H9 (cell line): ENCODE measurements at regions not wholly inside any gene's neighbourhood (a gene's known extent, or its start where the extent isn't known, plus 50 kb on each side); places are given as distances from the start of the nearest gene placed in this dataset.
"Not testable (repeated sequence)": the region's sequence is repeated elsewhere in the genome, so short reads cannot be mapped to it uniquely, and the experiment has no call there.

Source experiments
- DNase-seq: peaks from one replicate; pipeline ENCODE4 v3.0.0-alpha.2; 2017
- H2AFZ ChIP-seq: one replicate; pipeline ENCODE4 v1.6.1; 2013; ENCODE audit warnings: mild to moderate bottlenecking, low read length, control low read depth, moderate library complexity
- H2AK5ac ChIP-seq: 2 replicates; pipeline ENCODE4 v1.6.1; 2013; ENCODE audit warnings: low read length, control low read depth, mixed read lengths; ENCODE audit not compliant: insufficient read length
- H2BK120ac ChIP-seq: one replicate; pipeline ENCODE4 v1.6.1; 2013; ENCODE audit warnings: low read depth, mild to moderate bottlenecking, low read length, control low read depth, inconsistent platforms; ENCODE audit not compliant: poor library complexity, severe bottlenecking
- H2BK12ac ChIP-seq: 2 replicates; pipeline ENCODE4 v1.6.1; 2013; ENCODE audit warnings: low read length, control low read depth, mixed read lengths, low read depth; ENCODE audit not compliant: insufficient read length
- H2BK15ac ChIP-seq: 2 replicates; pipeline ENCODE4 v1.6.1; 2013; ENCODE audit warnings: low read depth, low read length, control low read depth
- H2BK20ac ChIP-seq: one replicate; pipeline ENCODE4 v1.6.1; 2013; ENCODE audit warnings: low read depth, mild to moderate bottlenecking, low read length, control low read depth, inconsistent platforms; ENCODE audit not compliant: poor library complexity, severe bottlenecking
- H2BK5ac ChIP-seq: 2 replicates; pipeline ENCODE4 v1.6.1; 2013; ENCODE audit warnings: low read length, control low read depth, mixed read lengths; ENCODE audit not compliant: insufficient read length
- H3K14ac ChIP-seq: 2 replicates; pipeline ENCODE4 v1.6.1; 2013; ENCODE audit warnings: low read length, control low read depth; ENCODE audit not compliant: insufficient read depth
- H3K18ac ChIP-seq: 2 replicates; pipeline ENCODE4 v1.6.1; 2013; ENCODE audit warnings: low read depth, mild to moderate bottlenecking, mixed read lengths, low read length, control low read depth; ENCODE audit not compliant: insufficient read length
- H3K23ac ChIP-seq: 2 replicates; pipeline ENCODE4 v1.6.1; 2013; ENCODE audit warnings: low read length, control low read depth, mixed read lengths, low read depth; ENCODE audit not compliant: insufficient read length
- H3K23me2 ChIP-seq: 2 replicates; pipeline ENCODE4 v1.6.1; 2013; ENCODE audit warnings: low read depth, mild to moderate bottlenecking, mixed read lengths, low read length, control low read depth; ENCODE audit not compliant: insufficient read length, poor library complexity, severe bottlenecking
- H3K27ac ChIP-seq: 2 replicates; pipeline ENCODE4 v1.5.1; 2013; ENCODE audit warnings: low read length, control low read depth, mixed read lengths, low read depth; ENCODE audit not compliant: insufficient read length
- H3K27me3 ChIP-seq: 2 replicates; pipeline ENCODE4 v1.6.1; 2013; ENCODE audit warnings: low read length, control low read depth, inconsistent platforms; ENCODE audit not compliant: insufficient read depth
- H3K4ac ChIP-seq: 2 replicates; pipeline ENCODE4 v1.6.1; 2013; ENCODE audit warnings: low read depth, mild to moderate bottlenecking, control low read depth, inconsistent platforms, low read length, moderate library complexity
- H3K4me1 ChIP-seq: 2 replicates; pipeline ENCODE4 v1.6.1; 2013; ENCODE audit warnings: low read length, control low read depth, inconsistent platforms; ENCODE audit not compliant: insufficient read depth
- H3K4me2 ChIP-seq: 2 replicates; pipeline ENCODE4 v1.6.1; 2013; ENCODE audit warnings: low read length, control low read depth, mixed read lengths; ENCODE audit not compliant: insufficient read length, insufficient read depth
- H3K56ac ChIP-seq: 2 replicates; pipeline ENCODE4 v1.6.1; 2013; ENCODE audit warnings: low read depth, mild to moderate bottlenecking, mixed read lengths, low read length, control low read depth; ENCODE audit not compliant: insufficient read length
- H3K79me1 ChIP-seq: 2 replicates; pipeline ENCODE4 v1.6.1; 2013; ENCODE audit warnings: low read depth, mild to moderate bottlenecking, moderate library complexity, low read length, control low read depth, inconsistent platforms; ENCODE audit not compliant: insufficient read depth, poor library complexity, severe bottlenecking
- H3K79me2 ChIP-seq: 2 replicates; pipeline ENCODE4 v1.6.1; 2013; ENCODE audit warnings: low read length, control low read depth, inconsistent platforms; ENCODE audit not compliant: insufficient read depth
- H3K9ac ChIP-seq: 2 replicates; pipeline ENCODE4 v1.6.1; 2013; ENCODE audit warnings: low read length, control low read depth, mixed read lengths; ENCODE audit not compliant: insufficient read length; ENCODE audit errors: extremely low read depth
- H3K9me3 ChIP-seq: one replicate; pipeline ENCODE4 v1.6.1; 2013; ENCODE audit warnings: low read depth, low read length, inconsistent platforms; ENCODE audit not compliant: control insufficient read depth
- H3T11ph ChIP-seq: one replicate; pipeline ENCODE4 v1.6.1; 2013; ENCODE audit warnings: mild to moderate bottlenecking, low read length, control low read depth, inconsistent platforms
- H4K20me1 ChIP-seq: one replicate; pipeline ENCODE4 v1.6.1; 2013; ENCODE audit not compliant: control insufficient read depth, insufficient read length, insufficient read depth
- H4K5ac ChIP-seq: 2 replicates; pipeline ENCODE4 v1.6.1; 2013; ENCODE audit warnings: low read depth, mild to moderate bottlenecking, mixed read lengths, low read length, control low read depth; ENCODE audit not compliant: insufficient read length
- H4K8ac ChIP-seq: replicated peaks from 2 replicates; pipeline ENCODE4 v1.6.1; 2013; ENCODE audit warnings: low read length, control low read depth, mixed read lengths, low read depth; ENCODE audit not compliant: insufficient read length
- H4K91ac ChIP-seq: 2 replicates; pipeline ENCODE4 v1.6.1; 2013; ENCODE audit warnings: low read depth, mild to moderate bottlenecking, moderate library complexity, mixed read lengths, low read length, control low read depth; ENCODE audit not compliant: insufficient read length
- H3K27ac Mint-ChIP-seq, 3 experiments: 2 replicates in 2 of 3; 3 replicates in 1 of 3; pipeline ENCODE4 v1.8.0; 2020 to 2021; ENCODE audit warnings: mixed read lengths in 3 of 3, mild to moderate bottlenecking in 1 of 3, moderate library complexity in 1 of 3
- H3K27me3 Mint-ChIP-seq: 2 replicates; pipeline ENCODE4 v1.8.0; 2021; ENCODE audit warnings: low read depth, mild to moderate bottlenecking, moderate library complexity, mixed read lengths
- H3K36me3 Mint-ChIP-seq, 3 experiments: 2 replicates in 2 of 3; 3 replicates in 1 of 3; pipeline ENCODE4 v1.8.0; 2020 to 2021; ENCODE audit warnings: low read depth in 3 of 3, mixed read lengths in 3 of 3; ENCODE audit not compliant: insufficient read depth in 1 of 3
- H3K4me1 Mint-ChIP-seq, 2 experiments: 2 replicates each; pipeline ENCODE4 v1.8.0; 2020; ENCODE audit warnings: mixed read lengths in 2 of 2
- H3K4me3 Mint-ChIP-seq, 2 experiments: 2 replicates in 1 of 2; 3 replicates in 1 of 2; pipeline ENCODE4 v1.8.0; 2020 to 2021; ENCODE audit warnings: mild to moderate bottlenecking in 2 of 2, mixed read lengths in 2 of 2, moderate library complexity in 1 of 2
- H3K9me3 Mint-ChIP-seq, 2 experiments: 2 replicates in 1 of 2; 3 replicates in 1 of 2; pipeline ENCODE4 v1.8.0; 2020; ENCODE audit warnings: mild to moderate bottlenecking in 2 of 2, mixed read lengths in 2 of 2, moderate library complexity in 1 of 2
- WGBS: extraction: QIAGEN DNeasy Blood & Tissue Kit; methylation state at CpG from one replicate; pipeline ENCODE4 v1.1.7; 2013; ENCODE audit warnings: missing lambda C conversion rate, low lambda C conversion rate, mixed read lengths; ENCODE audit not compliant: insufficient read length; ENCODE audit errors: extremely low coverage; 5-methylcytosine and 5-hydroxymethylcytosine counted together

DNA sequence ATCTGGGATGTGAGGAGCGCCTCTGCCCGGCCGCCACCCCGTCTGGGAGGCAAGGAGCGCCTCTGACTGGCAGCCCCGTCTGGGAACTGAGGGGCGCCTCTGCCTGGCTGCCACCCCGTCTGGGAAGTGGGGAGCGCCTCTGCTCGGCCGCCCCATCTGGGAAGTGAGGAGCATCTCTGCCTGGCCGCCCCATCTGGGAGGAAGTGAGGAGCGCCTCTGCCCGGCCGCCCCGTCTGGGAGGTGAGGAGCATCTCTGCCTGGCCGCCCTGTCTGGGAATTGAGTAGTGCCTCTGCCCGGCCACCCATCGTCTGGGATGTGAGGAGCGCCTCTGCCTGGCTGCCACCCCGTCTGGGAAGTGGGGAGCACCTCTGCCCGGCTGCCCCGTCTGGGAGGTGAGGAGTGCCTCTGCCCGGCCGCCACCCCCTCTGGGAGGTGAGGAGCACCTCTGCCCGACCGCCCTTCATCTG is 481.5 kb upstream of the GNPDA2 start:
- H3K4me2 ChIP-seq, H3K23ac ChIP-seq, H4K20me1 ChIP-seq, H4K8ac ChIP-seq, H3K14ac ChIP-seq, H3K4me1 ChIP-seq, H3K56ac ChIP-seq, H3K79me2 ChIP-seq, DNase-seq, H3K9ac ChIP-seq, H4K91ac ChIP-seq, H3K4me1 Mint-ChIP-seq, H4K5ac ChIP-seq, H3K79me1 ChIP-seq, H3K18ac ChIP-seq, H3K27ac Mint-ChIP-seq, H2AK5ac ChIP-seq, H3K23me2 ChIP-seq, H3K4me3 Mint-ChIP-seq, H3K9me3 ChIP-seq, H3K27me3 ChIP-seq, H2BK12ac ChIP-seq, H2BK5ac ChIP-seq, H2AFZ ChIP-seq, H2BK20ac ChIP-seq, H2BK120ac ChIP-seq, H2BK15ac ChIP-seq, H3T11ph ChIP-seq, H3K27me3 Mint-ChIP-seq, H3K4ac ChIP-seq, H3K27ac ChIP-seq: not testable (repeated sequence)
- H3K9me3 Mint-ChIP-seq = peaks cover 16 to 19% of the 10 kb centered on the region in 2 experiments
- peaks cover 8 to 16% (median 14%) of the 10 kb centered on the region in 3 experiments; a peak in 6 of 7 replicates for H3K36me3 Mint-ChIP-seq
- WGBS = no CpG with 5 or more reads among the region's 27 CpGs

DNA sequence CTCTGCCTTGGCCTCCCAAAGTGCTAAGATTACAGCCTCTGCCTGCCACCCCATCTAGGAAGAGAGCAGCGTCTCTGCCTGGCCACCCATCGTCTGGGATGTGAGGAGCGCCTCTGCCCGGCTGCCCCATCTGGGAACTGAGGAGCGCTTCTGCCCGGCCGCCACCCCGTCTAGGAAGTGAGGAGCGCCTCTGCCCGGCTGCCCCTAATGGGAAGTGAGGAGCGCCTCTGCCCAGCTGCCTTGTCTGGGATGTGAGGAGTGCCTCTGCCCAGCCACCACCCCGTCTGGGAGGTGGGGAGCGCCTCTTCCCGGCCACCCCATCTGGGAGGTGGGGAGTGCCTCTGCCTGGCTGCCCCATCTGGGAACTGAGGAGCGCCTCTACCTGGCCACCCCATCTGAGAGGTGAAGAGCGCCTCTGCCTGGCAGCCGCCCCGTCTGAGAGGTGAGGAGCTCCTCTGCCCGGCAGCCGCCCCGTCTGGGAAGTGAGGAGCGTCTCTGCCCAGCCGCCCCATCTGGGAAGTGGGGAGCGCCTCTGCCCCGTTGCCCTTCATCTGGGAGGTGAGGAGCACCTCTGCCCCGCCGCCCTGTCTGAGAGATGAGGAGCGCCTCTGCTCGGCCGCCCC is 481.0 kb upstream of the GNPDA2 start:
- H3K27me3 Mint-ChIP-seq, H3K79me2 ChIP-seq, H2BK20ac ChIP-seq, H3K27ac Mint-ChIP-seq, H2BK15ac ChIP-seq, H2BK12ac ChIP-seq, H2BK5ac ChIP-seq, H3K27me3 ChIP-seq, H3K4me3 Mint-ChIP-seq, H4K91ac ChIP-seq, H3K4me2 ChIP-seq, H4K20me1 ChIP-seq, H3K4ac ChIP-seq, DNase-seq, H4K8ac ChIP-seq, H2AFZ ChIP-seq, H2BK120ac ChIP-seq, H3K9ac ChIP-seq, H3K4me1 Mint-ChIP-seq, H4K5ac ChIP-seq, H2AK5ac ChIP-seq, H3K23ac ChIP-seq, H3K18ac ChIP-seq, H3K56ac ChIP-seq, H3K9me3 ChIP-seq, H3K27ac ChIP-seq, H3K4me1 ChIP-seq, H3K23me2 ChIP-seq, H3K14ac ChIP-seq, H3T11ph ChIP-seq, H3K79me1 ChIP-seq: not testable (repeated sequence)
- H3K9me3 Mint-ChIP-seq = peaks cover 16 to 21% of the 10 kb centered on the region in 2 experiments
- peaks cover 8 to 16% (median 14%) of the 10 kb centered on the region in 3 experiments; a peak in 6 of 7 replicates for H3K36me3 Mint-ChIP-seq
- WGBS = no CpG with 5 or more reads among the region's 30 CpGs
